K562 (cell line): ENCODE measurements at regions not wholly inside any gene's neighbourhood (a gene's known extent, or its start where the extent isn't known, plus 50 kb on each side); places are given as distances from the start of the nearest gene placed in this dataset.

Experiments
- ATAC-seq: fragments of 200-7000 bp; cut with Tn5 transposase; 3 replicates; pipeline ENCODE4 v1.9.1; 2020; ENCODE audit warnings: moderate library complexity
- BruUV-seq: library from RNA; stranded (reverse); fragments of 400-500 nt; replicated peaks from 2 replicates; lab custom pipeline; 2021; lab: Mats Ljungman, UMichigan
- CTCF ChIA-PET: fragments of 300-600 bp; formaldehyde crosslinking; extraction: SDS; loops from one replicate; lab custom pipeline; 2021; ENCODE audit warnings: low intra/inter-chr PET ratio; lab: Yijun Ruan, JAX
- POLR2A ChIA-PET: fragments of 300-600, 350-650 bp; sonication (Branson Sonifier 250); formaldehyde crosslinking; extraction: SDS; loops from one replicate; lab custom pipeline; 2021; ENCODE audit warnings: antibody characterized with exemption, inconsistent platforms; lab: Yijun Ruan, JAX
- DNase-seq, 4 experiments: peaks; one replicate each; pipeline versions ENCODE4 v3.0.0 to v3.0.0-alpha.2; 2011 to 2018; ENCODE audit warnings: low spot score in 3 of 4, mixed read lengths in 3 of 4; ENCODE audit errors: extremely low read depth in 1 of 4
- FAIRE-seq: peaks from 2 replicates; lab custom pipeline; 2011; peaks lifted over from hg19 to GRCh38; lab: Jason Lieb, UNC
- H2AFZ ChIP-seq: 2 replicates; pipeline ENCODE4 v1.6.0; 2011; ENCODE audit warnings: low read depth, low read length, control low read depth, inconsistent platforms
- H3K27ac ChIP-seq: fragments of 200-600 bp; 3 replicates; pipeline ENCODE4 v1.8.0; 2011; ENCODE audit warnings: low read depth, mild to moderate bottlenecking, control low read depth, inconsistent platforms, low read length, moderate library complexity, mixed read lengths; ENCODE audit errors: extremely low read depth
- H3K27me3 ChIP-seq, 2 experiments: fragments of 300-600 bp in 1 of 2; 2 replicates in 1 of 2; 3 replicates in 1 of 2; pipeline versions ENCODE4 v1.6.0 to v1.8.0; 2011; ENCODE audit warnings: inconsistent platforms in 2 of 2, low read length in 2 of 2, mild to moderate bottlenecking in 1 of 2, mixed read lengths in 1 of 2, moderate library complexity in 1 of 2; ENCODE audit not compliant: control insufficient read depth in 2 of 2, insufficient read depth in 2 of 2
- H3K36me3 ChIP-seq: fragments of 300-600 bp; 3 replicates; pipeline ENCODE4 v1.8.0; 2011; ENCODE audit warnings: mild to moderate bottlenecking, low read length, inconsistent platforms; ENCODE audit not compliant: control insufficient read depth, insufficient read depth
- H3K4me1 ChIP-seq, 2 experiments: fragments of 200-600 bp in 1 of 2; replicated peaks in 1 of 2; 2 replicates in 1 of 2; 3 replicates in 1 of 2; pipeline versions ENCODE4 v1.5.1 to v1.8.0; 2011; ENCODE audit warnings: inconsistent platforms in 2 of 2, low read length in 2 of 2, mild to moderate bottlenecking in 1 of 2, mixed read lengths in 1 of 2, moderate library complexity in 1 of 2; ENCODE audit not compliant: control insufficient read depth in 2 of 2, insufficient read depth in 2 of 2
- H3K4me2 ChIP-seq: 2 replicates; pipeline ENCODE4 v1.6.1; 2011; ENCODE audit warnings: low read length, control low read depth, inconsistent platforms, mixed read lengths; ENCODE audit not compliant: insufficient read depth
- H3K4me3 ChIP-seq: fragments of 200-600 bp; sonication (generic), shearing (Covaris generic); 2 replicates; pipeline ENCODE4 v1.5.1; 2016; ENCODE audit warnings: control low read depth, inconsistent platforms
- H3K79me2 ChIP-seq: fragments of 200-600 bp; 3 replicates; pipeline ENCODE4 v1.8.0; 2011; ENCODE audit warnings: low read length, inconsistent platforms; ENCODE audit not compliant: control insufficient read depth, insufficient read depth
- H3K9ac ChIP-seq, 2 experiments: 2 replicates each; pipeline versions ENCODE4 v1.6.0 to v1.6.1; 2011; ENCODE audit warnings: low read depth in 2 of 2, low read length in 2 of 2, control low read depth in 1 of 2, inconsistent platforms in 1 of 2, mild to moderate bottlenecking in 1 of 2, mixed read lengths in 1 of 2; ENCODE audit not compliant: insufficient read depth in 1 of 2
- H3K9me1 ChIP-seq: one replicate; pipeline ENCODE4 v1.6.0; 2011; ENCODE audit warnings: inconsistent platforms, mild to moderate bottlenecking, low read length, moderate library complexity; ENCODE audit not compliant: control insufficient read depth, insufficient read depth
- H3K9me3 ChIP-seq: replicated peaks from 2 replicates; pipeline ENCODE4 v1.5.1; 2011; ENCODE audit warnings: low read depth, low read length, inconsistent platforms; ENCODE audit not compliant: control insufficient read depth, insufficient read depth
- H4K20me1 ChIP-seq: replicated peaks from 2 replicates; pipeline ENCODE4 v1.6.1; 2011; ENCODE audit warnings: low read length, inconsistent platforms, mixed read lengths; ENCODE audit not compliant: control insufficient read depth, insufficient read depth
- ESRRA ChIP-seq: fragments of 450-650 bp; IDR thresholded peaks from 2 replicates; pipeline ENCODE4 v1.6.1; 2014; ENCODE audit warnings: low read depth, mild to moderate bottlenecking, moderate library complexity, borderline replicate concordance
- FOXJ3 ChIP-seq: sonication (generic); formaldehyde crosslinking; IDR thresholded peaks from 2 replicates; pipeline ENCODE4 v1.4.0; 2020; ENCODE audit warnings: mild to moderate bottlenecking, missing genetic modification reagents
- KLF1 ChIP-seq: fragments of 450-650 bp; IDR thresholded peaks from 2 replicates; pipeline ENCODE4 v1.6.1; 2016; ENCODE audit warnings: missing genetic modification characterization, missing compliant biosample characterization
- LCOR ChIP-seq: sonication (generic); formaldehyde crosslinking; IDR thresholded peaks from 2 replicates; pipeline ENCODE4 v1.8.0; 2022; ENCODE audit warnings: mild to moderate bottlenecking, missing genetic modification reagents
- MYNN ChIP-seq, 2 experiments: sonication (generic); formaldehyde crosslinking in 1 of 2; IDR thresholded peaks; 2 replicates each; pipeline versions ENCODE4 v1.5.0 to v1.6.1; 2016 to 2020; ENCODE audit warnings: antibody characterized with exemption in 1 of 2, missing genetic modification reagents in 1 of 2
- RCOR1 ChIP-seq, 2 experiments: IDR thresholded peaks; 2 replicates each; pipeline ENCODE4 v1.6.1; 2012; ENCODE audit warnings: low read depth in 2 of 2, low read length in 2 of 2, borderline replicate concordance in 1 of 2, improper control_type of control experiment in 1 of 2
- ZNF41 ChIP-seq: fragments of 250-450 bp; sonication (Bioruptor Pico); conservative IDR thresholded peaks from 2 replicates; pipeline ENCODE4 v1.4.0; 2020; ENCODE audit warnings: mild to moderate bottlenecking
- WGBS: fragments of 100-300 bp; shearing (Covaris generic); methylation state at CpG from one replicate; pipeline ENCODE4 v1.1.6; 2016; ENCODE audit warnings: low coverage, mixed read lengths; ENCODE audit not compliant: insufficient coverage; ENCODE audit errors: missing lambda C conversion rate; 5-methylcytosine and 5-hydroxymethylcytosine counted together
- in situ Hi-C: fragments of 300-500 bp; cut with MboI; formaldehyde crosslinking; loops from 4 replicates; pipeline ENCODE4 v1.15.0; 2018; ENCODE audit warnings: inconsistent platforms, mixed read lengths
- intact Hi-C: fragments of 100-400 bp; cut with micrococcal nuclease; formaldehyde crosslinking; loops from 2 replicates; pipeline ENCODE4 v1.14.2; 2022
- TF ChIP-seq, protein P1 (sequence below): fragments of 250-450 bp; sonication (Bioruptor Pico); IDR thresholded peaks from 2 replicates; pipeline ENCODE4 v1.5.0; 2021
- TF ChIP-seq, protein P2 (sequence below): fragments of 450-650 bp; conservative IDR thresholded peaks from 2 replicates; pipeline ENCODE4 v1.6.1; 2016; ENCODE audit warnings: missing genetic modification characterization, low read depth, mild to moderate bottlenecking, missing compliant biosample characterization, moderate library complexity
- TF ChIP-seq, protein P3 (sequence below), 2 experiments: fragments of 450-650 bp; formaldehyde crosslinking in 1 of 2; IDR thresholded peaks; 2 replicates each; pipeline versions ENCODE4 v1.4.0 to v1.6.1; 2014 to 2020; ENCODE audit warnings: mild to moderate bottlenecking in 2 of 2, borderline replicate concordance in 1 of 2, low read depth in 1 of 2

DNA sequence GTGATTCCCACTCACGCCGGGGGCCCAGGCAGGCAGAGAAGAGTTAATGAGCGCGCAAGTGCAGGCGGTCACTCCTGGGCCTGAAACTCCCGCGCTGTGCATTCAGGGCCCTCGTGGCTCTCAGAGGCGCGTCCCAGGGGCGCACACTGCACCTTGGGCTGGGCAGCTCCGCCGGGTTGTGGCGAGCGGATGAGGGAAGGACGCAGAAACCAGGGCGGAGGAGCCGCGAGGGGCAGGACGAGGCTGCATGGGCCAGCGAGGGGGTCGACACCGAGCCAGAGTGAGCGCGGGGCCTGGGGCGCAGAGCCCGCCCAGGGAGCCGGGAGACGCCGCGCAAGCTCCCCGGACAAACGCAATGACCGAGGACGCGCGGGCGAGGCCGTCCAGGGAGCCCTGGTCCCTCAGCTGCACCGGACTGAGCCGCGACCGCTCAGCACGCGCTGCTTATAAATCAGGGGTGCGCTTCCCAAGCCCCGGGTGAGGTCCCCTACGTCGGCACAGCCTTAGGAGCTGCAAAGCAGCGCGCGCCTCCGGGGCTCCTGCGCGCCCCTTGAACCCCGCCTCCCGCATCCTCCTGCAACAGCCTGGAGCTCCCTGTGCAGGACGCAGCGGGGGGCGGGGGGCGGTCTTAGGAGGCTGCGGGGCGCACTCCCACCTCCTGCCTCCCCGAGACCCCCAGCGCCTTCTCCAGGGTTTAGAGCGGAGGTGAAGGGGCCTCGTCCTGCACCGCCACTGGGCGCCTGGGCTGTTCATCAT lies 180.2 kb upstream of the ALKAL2 start (continued):
- no peak for TF ChIP-seq ZNF41 (CRISPR knock-in tag)
- no peak for TF ChIP-seq FOXJ3 (CRISPR knock-in tag)

DNA sequence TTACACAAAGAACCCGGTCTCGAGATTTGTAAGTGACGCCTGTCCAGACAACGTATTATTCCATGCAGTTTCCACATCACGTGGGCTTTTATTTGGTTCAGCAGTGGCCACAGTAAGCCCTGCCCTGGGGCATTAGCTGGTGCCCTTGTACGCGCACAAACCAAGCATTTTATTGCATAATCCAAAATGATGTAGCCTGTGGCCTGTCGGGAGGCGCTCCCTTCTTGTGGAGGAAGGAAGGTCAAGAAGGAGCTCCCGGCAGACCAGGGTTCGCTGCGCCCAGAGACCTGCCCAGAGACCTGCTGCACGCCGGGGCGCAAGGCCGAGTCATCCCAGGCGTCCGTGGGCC lies 179.6 kb upstream of the ALKAL2 start:
- in situ Hi-C loops, result no loop called here
- intact Hi-C loops, result no loop called here
- ChIA-PET CTCF (no interaction called here), POLR2A (no interaction called here)
- Histone ChIP-seq H3K4me3 (no peak overlapping the region), H3K4me2 (no peak overlapping the region), H4K20me1 (no peaks in the 10 kb centered on the region), H3K9ac (no peak overlapping the region), H3K79me2 (no peaks in the 10 kb centered on the region), H3K4me1 (no peaks in the 10 kb centered on the region), H2AFZ (no peak overlapping the region), H3K9me1 (no peaks in the 10 kb centered on the region), H3K36me3 (no peaks in the 10 kb centered on the region), H3K27ac (no peak overlapping the region), H3K9me3 (no peaks in the 10 kb centered on the region), H3K27me3 (peaks cover 16 to 43% of the 10 kb centered on the region in 2 experiments; a peak in 4 of 5 replicates)
- ATAC-seq (no peak), FAIRE-seq (no peak), DNase-seq (no peak)
- WGBS, result 5% methylated on average over 12 of the region's 18 CpGs
- no TSS peak for BruUV-seq
- TF ChIP-seq, protein P1, sequence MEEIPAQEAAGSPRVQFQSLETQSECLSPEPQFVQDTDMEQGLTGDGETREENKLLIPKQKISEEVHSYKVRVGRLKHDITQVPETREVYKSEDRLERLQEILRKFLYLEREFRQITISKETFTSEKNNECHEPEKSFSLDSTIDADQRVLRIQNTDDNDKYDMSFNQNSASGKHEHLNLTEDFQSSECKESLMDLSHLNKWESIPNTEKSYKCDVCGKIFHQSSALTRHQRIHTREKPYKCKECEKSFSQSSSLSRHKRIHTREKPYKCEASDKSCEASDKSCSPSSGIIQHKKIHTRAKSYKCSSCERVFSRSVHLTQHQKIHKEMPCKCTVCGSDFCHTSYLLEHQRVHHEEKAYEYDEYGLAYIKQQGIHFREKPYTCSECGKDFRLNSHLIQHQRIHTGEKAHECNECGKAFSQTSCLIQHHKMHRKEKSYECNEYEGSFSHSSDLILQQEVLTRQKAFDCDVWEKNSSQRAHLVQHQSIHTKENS, result no peak
- TF ChIP-seq, protein P2, sequence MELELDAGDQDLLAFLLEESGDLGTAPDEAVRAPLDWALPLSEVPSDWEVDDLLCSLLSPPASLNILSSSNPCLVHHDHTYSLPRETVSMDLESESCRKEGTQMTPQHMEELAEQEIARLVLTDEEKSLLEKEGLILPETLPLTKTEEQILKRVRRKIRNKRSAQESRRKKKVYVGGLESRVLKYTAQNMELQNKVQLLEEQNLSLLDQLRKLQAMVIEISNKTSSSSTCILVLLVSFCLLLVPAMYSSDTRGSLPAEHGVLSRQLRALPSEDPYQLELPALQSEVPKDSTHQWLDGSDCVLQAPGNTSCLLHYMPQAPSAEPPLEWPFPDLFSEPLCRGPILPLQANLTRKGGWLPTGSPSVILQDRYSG (tag), result no peak
- no peak for TF ChIP-seq MYNN (IDR thresholded peaks at IDR 0.05)
- TF ChIP-seq MYNN (CRISPR knock-in tag; IDR thresholded peaks at IDR 0.05), result no peak
- no peak for TF ChIP-seq KLF1 (tag)
- no peak for TF ChIP-seq RCOR1 (IDR thresholded peaks at IDR 0.05; ENCODE audit: borderline replicate concordance in 1 of 2, low read depth in 2 of 2, low read length in 2 of 2)
- TF ChIP-seq LCOR (CRISPR knock-in tag), result no peak
- TF ChIP-seq, protein P3, sequence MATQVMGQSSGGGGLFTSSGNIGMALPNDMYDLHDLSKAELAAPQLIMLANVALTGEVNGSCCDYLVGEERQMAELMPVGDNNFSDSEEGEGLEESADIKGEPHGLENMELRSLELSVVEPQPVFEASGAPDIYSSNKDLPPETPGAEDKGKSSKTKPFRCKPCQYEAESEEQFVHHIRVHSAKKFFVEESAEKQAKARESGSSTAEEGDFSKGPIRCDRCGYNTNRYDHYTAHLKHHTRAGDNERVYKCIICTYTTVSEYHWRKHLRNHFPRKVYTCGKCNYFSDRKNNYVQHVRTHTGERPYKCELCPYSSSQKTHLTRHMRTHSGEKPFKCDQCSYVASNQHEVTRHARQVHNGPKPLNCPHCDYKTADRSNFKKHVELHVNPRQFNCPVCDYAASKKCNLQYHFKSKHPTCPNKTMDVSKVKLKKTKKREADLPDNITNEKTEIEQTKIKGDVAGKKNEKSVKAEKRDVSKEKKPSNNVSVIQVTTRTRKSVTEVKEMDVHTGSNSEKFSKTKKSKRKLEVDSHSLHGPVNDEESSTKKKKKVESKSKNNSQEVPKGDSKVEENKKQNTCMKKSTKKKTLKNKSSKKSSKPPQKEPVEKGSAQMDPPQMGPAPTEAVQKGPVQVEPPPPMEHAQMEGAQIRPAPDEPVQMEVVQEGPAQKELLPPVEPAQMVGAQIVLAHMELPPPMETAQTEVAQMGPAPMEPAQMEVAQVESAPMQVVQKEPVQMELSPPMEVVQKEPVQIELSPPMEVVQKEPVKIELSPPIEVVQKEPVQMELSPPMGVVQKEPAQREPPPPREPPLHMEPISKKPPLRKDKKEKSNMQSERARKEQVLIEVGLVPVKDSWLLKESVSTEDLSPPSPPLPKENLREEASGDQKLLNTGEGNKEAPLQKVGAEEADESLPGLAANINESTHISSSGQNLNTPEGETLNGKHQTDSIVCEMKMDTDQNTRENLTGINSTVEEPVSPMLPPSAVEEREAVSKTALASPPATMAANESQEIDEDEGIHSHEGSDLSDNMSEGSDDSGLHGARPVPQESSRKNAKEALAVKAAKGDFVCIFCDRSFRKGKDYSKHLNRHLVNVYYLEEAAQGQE (IDR thresholded peaks at IDR 0.05; ENCODE audit: borderline replicate concordance), result no peak
- TF ChIP-seq, protein P3 (CRISPR knock-in tag; IDR thresholded peaks at IDR 0.05; ENCODE audit: low read depth), result no peak
- TF ChIP-seq ESRRA, result no peak
